Heart left ventricle (tissue), 13 donors: ENCODE measurements at regions not wholly inside any gene's neighbourhood (a gene's known extent, or its start where the extent isn't known, plus 50 kb on each side); places are given as distances from the start of the nearest gene placed in this dataset.

Experiments used
- POLR2A ChIP-seq, 2 donors: fragments of 450-650 bp; IDR thresholded peaks; one replicate each; pipeline ENCODE4 v1.6.1; 2017; ENCODE audit warnings: antibody characterized with exemption in 2 of 2, mild to moderate bottlenecking in 2 of 2, moderate library complexity in 2 of 2
- TF ChIP-seq, protein P1 (sequence below), 12 donors: fragments of 200-600 bp; sonication (generic) in 4 of 12; IDR thresholded peaks; one replicate each; pipeline versions ENCODE4 v1.5.0 to v1.8.0; 2018 to 2022; ENCODE audit warnings: antibody characterized with exemption in 12 of 12, mild to moderate bottlenecking in 5 of 12
- donor health status: ischemic (EF 13 %, LVEDD 7.1; RV severe dilation, severe dysfunction).
- donor health status: DM: no; HTN: yes; CAD: no.
- donor health status: DM: no; HTN: no; CAD: no.
- donor health status: ischemic (EF 25% LVEDD 6.9; RV normal size, moderate dysfunction).
- donor health status: ischemic (EF 25% LVEDD 5.7; RV mildly dilated, moderate dysfunction).
- donor health status: ischemic (EF 35%, LVEDD 5.7; RV mildly dilated, moderate dysfunction).
- donor health status: nonischemic (EF 11% LVEDD 7.7; RV severe dilation, severe dysfunction).
- donor health status: DM: yes; HTN: yes; CAD: no.
- donor health status: PGD.
- donor health status: ischemic (EF 29% LVEDD 5.4; RV normal size, mild dysfunction).
- donor health status: nonischemic (EF 23%, LVEDD 6.1; RV moderate dilation, normal function).

DNA sequence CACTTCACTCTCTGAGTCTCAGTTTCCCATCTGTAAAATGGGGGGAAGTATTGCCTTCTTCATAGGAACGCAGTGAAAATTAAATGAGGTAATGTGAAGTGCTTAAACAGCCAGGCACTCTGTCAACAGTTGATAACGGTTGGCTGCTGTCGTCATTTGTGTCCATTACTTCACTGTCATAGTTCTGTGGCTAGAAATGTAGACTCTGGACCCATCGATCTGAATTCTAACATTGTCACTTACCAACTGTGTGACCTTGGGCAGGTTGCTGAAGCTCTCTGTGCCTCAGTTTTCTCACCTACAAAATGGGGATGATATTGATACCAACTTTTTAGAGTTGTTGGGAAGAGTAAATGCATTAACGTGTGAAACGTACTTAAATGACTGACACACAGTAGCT is 152.6 kb downstream of the PTPRU start:
- TF ChIP-seq, protein P1, sequence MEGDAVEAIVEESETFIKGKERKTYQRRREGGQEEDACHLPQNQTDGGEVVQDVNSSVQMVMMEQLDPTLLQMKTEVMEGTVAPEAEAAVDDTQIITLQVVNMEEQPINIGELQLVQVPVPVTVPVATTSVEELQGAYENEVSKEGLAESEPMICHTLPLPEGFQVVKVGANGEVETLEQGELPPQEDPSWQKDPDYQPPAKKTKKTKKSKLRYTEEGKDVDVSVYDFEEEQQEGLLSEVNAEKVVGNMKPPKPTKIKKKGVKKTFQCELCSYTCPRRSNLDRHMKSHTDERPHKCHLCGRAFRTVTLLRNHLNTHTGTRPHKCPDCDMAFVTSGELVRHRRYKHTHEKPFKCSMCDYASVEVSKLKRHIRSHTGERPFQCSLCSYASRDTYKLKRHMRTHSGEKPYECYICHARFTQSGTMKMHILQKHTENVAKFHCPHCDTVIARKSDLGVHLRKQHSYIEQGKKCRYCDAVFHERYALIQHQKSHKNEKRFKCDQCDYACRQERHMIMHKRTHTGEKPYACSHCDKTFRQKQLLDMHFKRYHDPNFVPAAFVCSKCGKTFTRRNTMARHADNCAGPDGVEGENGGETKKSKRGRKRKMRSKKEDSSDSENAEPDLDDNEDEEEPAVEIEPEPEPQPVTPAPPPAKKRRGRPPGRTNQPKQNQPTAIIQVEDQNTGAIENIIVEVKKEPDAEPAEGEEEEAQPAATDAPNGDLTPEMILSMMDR (IDR thresholded peaks at IDR 0.05) = no peak
- no peak for TF ChIP-seq POLR2A (IDR thresholded peaks at IDR 0.05)
